ENCODE measurements at regions not wholly inside any gene's neighbourhood (a gene's known extent, or its start where the extent isn't known, plus 50 kb on each side); places are given as distances from the start of the nearest gene placed in this dataset.

DNA sequence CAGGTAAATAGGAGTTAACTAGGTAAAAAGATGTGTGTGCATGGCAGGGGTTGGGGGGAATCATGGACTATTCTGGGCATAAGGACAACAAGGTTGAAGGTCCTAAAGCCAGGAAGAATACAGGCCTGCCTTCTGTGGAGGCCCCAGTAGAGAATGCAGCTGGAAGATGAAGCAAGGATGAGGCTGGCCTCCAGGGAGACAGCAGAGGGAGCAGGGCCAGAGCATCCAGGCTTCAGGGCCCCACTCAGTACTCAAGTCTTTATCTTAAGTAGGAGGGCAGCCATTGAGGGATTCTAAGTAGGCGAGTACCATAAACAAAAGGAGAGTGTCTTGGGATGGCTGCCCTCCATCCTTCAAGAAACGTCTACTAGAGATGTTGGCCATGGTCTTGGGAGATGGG lies 101.8 kb upstream of the APCDD1 start:
- TF ChIP-seq TCF12 (IDR thresholded peaks at IDR 0.05; ENCODE audit: low read depth), result no peak
- TF ChIP-seq, protein P1, sequence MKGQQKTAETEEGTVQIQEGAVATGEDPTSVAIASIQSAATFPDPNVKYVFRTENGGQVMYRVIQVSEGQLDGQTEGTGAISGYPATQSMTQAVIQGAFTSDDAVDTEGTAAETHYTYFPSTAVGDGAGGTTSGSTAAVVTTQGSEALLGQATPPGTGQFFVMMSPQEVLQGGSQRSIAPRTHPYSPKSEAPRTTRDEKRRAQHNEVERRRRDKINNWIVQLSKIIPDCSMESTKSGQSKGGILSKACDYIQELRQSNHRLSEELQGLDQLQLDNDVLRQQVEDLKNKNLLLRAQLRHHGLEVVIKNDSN (IDR thresholded peaks at IDR 0.05), result no peak
- no peak for TF ChIP-seq CREB1 (IDR thresholded peaks at IDR 0.05; ENCODE audit: low read depth)
- no peak for TF ChIP-seq YY1 (IDR thresholded peaks at IDR 0.05; ENCODE audit: low read depth)
- TF ChIP-seq, protein P2, sequence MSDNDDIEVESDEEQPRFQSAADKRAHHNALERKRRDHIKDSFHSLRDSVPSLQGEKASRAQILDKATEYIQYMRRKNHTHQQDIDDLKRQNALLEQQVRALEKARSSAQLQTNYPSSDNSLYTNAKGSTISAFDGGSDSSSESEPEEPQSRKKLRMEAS (IDR thresholded peaks at IDR 0.05), result no peak
- TF ChIP-seq, protein P3, sequence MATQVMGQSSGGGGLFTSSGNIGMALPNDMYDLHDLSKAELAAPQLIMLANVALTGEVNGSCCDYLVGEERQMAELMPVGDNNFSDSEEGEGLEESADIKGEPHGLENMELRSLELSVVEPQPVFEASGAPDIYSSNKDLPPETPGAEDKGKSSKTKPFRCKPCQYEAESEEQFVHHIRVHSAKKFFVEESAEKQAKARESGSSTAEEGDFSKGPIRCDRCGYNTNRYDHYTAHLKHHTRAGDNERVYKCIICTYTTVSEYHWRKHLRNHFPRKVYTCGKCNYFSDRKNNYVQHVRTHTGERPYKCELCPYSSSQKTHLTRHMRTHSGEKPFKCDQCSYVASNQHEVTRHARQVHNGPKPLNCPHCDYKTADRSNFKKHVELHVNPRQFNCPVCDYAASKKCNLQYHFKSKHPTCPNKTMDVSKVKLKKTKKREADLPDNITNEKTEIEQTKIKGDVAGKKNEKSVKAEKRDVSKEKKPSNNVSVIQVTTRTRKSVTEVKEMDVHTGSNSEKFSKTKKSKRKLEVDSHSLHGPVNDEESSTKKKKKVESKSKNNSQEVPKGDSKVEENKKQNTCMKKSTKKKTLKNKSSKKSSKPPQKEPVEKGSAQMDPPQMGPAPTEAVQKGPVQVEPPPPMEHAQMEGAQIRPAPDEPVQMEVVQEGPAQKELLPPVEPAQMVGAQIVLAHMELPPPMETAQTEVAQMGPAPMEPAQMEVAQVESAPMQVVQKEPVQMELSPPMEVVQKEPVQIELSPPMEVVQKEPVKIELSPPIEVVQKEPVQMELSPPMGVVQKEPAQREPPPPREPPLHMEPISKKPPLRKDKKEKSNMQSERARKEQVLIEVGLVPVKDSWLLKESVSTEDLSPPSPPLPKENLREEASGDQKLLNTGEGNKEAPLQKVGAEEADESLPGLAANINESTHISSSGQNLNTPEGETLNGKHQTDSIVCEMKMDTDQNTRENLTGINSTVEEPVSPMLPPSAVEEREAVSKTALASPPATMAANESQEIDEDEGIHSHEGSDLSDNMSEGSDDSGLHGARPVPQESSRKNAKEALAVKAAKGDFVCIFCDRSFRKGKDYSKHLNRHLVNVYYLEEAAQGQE (IDR thresholded peaks at IDR 0.05; ENCODE audit: low read depth), result no peak
- no peak for TF ChIP-seq TEAD4 (IDR thresholded peaks at IDR 0.05)
- no peak for TF ChIP-seq EGR1 (IDR thresholded peaks at IDR 0.05)
- no peak for TF ChIP-seq NFIC (IDR thresholded peaks at IDR 0.05)
- TF ChIP-seq EP300 (IDR thresholded peaks at IDR 0.05; ENCODE audit: borderline replicate concordance), result no peak
- TF ChIP-seq FOXM1 (IDR thresholded peaks at IDR 0.05; ENCODE audit: borderline replicate concordance, low read depth), result no peak
- no peak for TF ChIP-seq RAD21 (IDR thresholded peaks at IDR 0.05; ENCODE audit: low read depth)
- no peak for TF ChIP-seq ZBTB7A (IDR thresholded peaks at IDR 0.05; ENCODE audit: low read depth)
- no peak for TF ChIP-seq CEBPB (IDR thresholded peaks at IDR 0.05)
- no peak for TF ChIP-seq TAF1 (IDR thresholded peaks at IDR 0.05; ENCODE audit: low read depth)

DNA sequence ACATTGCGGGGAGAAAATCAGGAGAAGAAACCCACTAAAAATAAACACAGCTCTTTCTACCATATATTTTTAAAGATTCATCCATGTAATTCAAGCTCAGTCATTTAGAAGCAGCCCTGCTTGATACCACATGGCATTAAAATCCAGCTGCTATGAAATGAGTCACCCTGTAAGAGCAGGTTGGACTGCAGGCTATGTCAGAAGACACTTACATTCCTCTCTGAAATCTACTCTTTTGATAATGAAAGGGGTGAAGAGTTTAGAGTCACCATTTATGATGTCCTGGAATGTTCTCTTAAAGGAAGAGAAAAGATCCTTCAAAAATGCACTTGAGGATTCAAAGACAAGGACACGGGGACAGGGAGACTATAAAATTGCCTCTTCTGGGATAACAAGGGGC lies 100.6 kb upstream of the APCDD1 start:
- TF ChIP-seq, protein P1 (IDR thresholded peaks at IDR 0.05), result no peak
- no peak for TF ChIP-seq CREB1 (IDR thresholded peaks at IDR 0.05; ENCODE audit: low read depth)
- TF ChIP-seq FOXM1 (IDR thresholded peaks at IDR 0.05; ENCODE audit: borderline replicate concordance, low read depth), result no peak
- TF ChIP-seq CEBPB (IDR thresholded peaks at IDR 0.05), result no peak
- no peak for TF ChIP-seq TCF12 (IDR thresholded peaks at IDR 0.05; ENCODE audit: low read depth)
- no peak for TF ChIP-seq ZBTB7A (IDR thresholded peaks at IDR 0.05; ENCODE audit: low read depth)
- no peak for TF ChIP-seq TAF1 (IDR thresholded peaks at IDR 0.05; ENCODE audit: low read depth)
- TF ChIP-seq EP300 (IDR thresholded peaks at IDR 0.05; ENCODE audit: borderline replicate concordance), result no peak
- TF ChIP-seq, protein P3 (IDR thresholded peaks at IDR 0.05; ENCODE audit: low read depth), result no peak
- TF ChIP-seq EGR1 (IDR thresholded peaks at IDR 0.05), result no peak
- TF ChIP-seq RAD21 (IDR thresholded peaks at IDR 0.05; ENCODE audit: low read depth), result no peak
- no peak for TF ChIP-seq YY1 (IDR thresholded peaks at IDR 0.05; ENCODE audit: low read depth)
- no peak for TF ChIP-seq NFIC (IDR thresholded peaks at IDR 0.05)
- TF ChIP-seq, protein P2 (IDR thresholded peaks at IDR 0.05), result no peak
- TF ChIP-seq TEAD4 (IDR thresholded peaks at IDR 0.05), result no peak

DNA sequence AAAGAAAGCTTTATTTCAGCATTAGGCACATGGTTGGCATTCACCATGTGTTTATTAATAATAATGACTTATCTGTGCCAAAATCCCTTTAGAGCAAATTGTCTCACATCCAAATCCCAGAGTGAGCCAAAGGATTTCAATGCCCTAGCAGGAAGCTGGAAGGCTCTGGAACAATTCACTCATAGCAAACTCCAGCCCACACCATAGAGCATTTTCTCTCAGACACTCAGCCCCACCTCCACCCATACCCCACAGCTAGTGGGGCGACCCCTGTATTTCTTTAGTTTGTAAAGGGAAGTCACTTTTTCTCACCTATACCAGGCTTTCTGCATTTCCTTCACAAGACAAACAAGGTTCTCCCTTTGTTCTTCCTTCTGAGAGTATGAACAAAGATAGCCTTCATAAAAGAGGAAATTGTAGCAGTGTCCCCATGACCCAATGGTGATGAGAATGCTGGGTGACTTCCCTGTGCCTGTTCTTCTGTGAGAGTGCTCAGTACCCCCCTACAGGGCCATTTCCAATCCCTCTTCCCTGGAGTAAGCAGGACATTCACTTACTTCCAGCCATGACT lies 100.1 kb upstream of the APCDD1 start:
- TF ChIP-seq TAF1 (IDR thresholded peaks at IDR 0.05; ENCODE audit: low read depth) (no peak), TEAD4 (IDR thresholded peaks at IDR 0.05) (no peak), ZBTB7A (IDR thresholded peaks at IDR 0.05; ENCODE audit: low read depth) (no peak), NFIC (IDR thresholded peaks at IDR 0.05) (no peak)

DNA sequence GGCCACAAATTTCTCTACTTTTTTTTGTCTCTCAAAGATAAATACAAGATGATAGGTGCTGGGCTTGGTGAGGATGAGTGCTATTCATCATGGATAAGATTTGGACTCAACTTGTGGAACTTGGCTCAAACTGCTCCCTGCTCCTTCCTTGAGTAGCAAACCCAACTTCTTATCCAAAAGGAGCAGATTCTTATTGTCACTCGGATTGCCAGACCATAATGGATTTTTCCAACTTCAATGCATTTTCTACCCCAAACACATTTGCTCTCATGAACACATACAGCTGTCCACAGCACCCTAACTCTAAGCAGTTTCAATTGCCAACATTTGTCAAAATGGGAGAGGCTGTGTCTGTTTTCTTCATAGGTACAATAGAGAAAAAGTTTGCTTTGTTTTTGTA lies 99.5 kb upstream of the APCDD1 start:
- TF ChIP-seq ZBTB7A (IDR thresholded peaks at IDR 0.05; ENCODE audit: low read depth) (no peak), EP300 (IDR thresholded peaks at IDR 0.05; ENCODE audit: borderline replicate concordance) (no peak), NFIC (IDR thresholded peaks at IDR 0.05) (no peak), CEBPB (IDR thresholded peaks at IDR 0.05) (no peak), RAD21 (IDR thresholded peaks at IDR 0.05; ENCODE audit: low read depth) (no peak), TCF12 (IDR thresholded peaks at IDR 0.05; ENCODE audit: low read depth) (no peak), TAF1 (IDR thresholded peaks at IDR 0.05; ENCODE audit: low read depth) (no peak), TEAD4 (IDR thresholded peaks at IDR 0.05) (no peak), FOXM1 (IDR thresholded peaks at IDR 0.05; ENCODE audit: borderline replicate concordance, low read depth) (no peak), EGR1 (IDR thresholded peaks at IDR 0.05) (no peak), CREB1 (IDR thresholded peaks at IDR 0.05; ENCODE audit: low read depth) (no peak), YY1 (IDR thresholded peaks at IDR 0.05; ENCODE audit: low read depth) (no peak)
- TF ChIP-seq, protein P1 (IDR thresholded peaks at IDR 0.05), result no peak
- TF ChIP-seq, protein P3 (IDR thresholded peaks at IDR 0.05; ENCODE audit: low read depth), result no peak
- TF ChIP-seq, protein P2 (IDR thresholded peaks at IDR 0.05), result no peak

All from Ishikawa (cell line).